SH-SY5Y (cell line): ENCODE measurements at regions not wholly inside any gene's neighbourhood (a gene's known extent, or its start where the extent isn't known, plus 50 kb on each side); places are given as distances from the start of the nearest gene placed in this dataset.

ENCODE experiments used
- GATA2 ChIP-seq: IDR thresholded peaks from 2 replicates; pipeline ENCODE4 v1.6.1; 2011; ENCODE audit warnings: mild to moderate bottlenecking, low read depth, low read length
- GATA3 ChIP-seq: IDR thresholded peaks from 2 replicates; pipeline ENCODE4 v1.6.1; 2011; ENCODE audit warnings: low read depth, mild to moderate bottlenecking, low read length, moderate library complexity

DNA sequence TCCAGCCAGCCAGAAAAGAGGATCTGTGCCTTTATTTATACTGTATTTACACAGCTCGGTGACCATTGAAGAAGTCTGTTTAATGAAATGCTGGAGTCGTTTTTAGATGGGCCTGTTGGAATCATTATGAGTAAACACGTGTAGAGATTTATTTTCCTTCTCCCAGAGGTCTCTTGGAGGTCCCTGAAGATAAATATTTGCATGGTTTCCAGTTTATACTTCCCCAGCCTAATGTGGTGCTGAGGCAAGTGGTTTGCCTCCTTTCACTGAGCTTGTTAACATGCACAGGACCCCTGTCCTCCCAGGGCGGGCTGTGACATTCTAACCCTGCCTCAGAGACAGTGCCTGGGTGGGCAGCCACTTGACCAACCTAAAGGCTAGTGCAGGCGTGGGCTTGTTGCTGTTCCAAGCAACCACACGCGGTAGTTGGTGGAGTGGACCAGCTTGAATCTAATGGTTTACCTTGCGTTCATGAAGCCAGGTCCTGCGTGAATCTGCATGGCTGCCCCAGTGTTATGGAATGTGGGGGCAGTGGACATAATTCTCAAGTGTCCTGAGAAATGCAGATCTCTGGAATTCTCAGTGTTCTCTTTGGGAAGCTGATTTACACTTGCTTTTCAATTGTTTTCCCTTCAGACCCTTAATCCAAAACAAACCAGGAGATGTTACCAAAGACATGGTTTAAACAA is 130.2 kb upstream of the DLX2 start:
- TF ChIP-seq GATA2, result no peak
- TF ChIP-seq GATA3, result no peak

DNA sequence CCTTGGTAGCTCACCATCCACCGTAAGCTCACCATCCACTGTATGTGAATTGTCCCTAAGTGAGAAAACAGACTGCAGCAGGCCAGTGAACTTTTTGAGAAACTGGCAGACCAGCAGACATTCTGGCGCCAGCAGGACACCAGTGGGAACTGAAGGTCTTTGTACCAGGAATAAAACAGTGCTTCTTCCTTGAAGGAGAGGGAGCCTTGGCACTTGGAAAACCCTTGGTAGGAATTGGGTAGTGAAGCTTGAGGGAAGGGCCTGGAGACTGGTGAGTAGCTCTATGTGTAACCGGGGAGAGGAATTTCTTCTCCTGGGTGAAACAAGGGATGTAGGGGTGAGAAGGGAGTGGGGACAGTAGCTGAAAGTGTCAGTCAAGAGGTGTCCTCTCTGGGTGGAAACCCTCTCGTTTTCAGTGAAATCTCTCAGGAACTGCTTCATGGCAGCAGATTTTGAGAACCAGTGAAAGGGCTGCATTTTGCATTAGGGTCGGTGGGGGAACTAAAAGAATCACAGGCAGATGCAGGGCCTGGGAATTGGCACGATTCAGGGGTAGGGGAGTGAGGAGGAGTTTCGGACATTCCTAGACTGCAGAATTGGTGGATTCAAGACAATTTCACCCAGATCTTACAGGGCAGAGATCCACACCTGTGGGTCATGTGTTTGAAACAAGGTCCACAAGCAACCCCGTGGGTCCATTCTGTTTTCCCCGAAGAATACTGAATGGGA is 131.5 kb upstream of the DLX2 start:
- TF ChIP-seq GATA2, result no peak
- TF ChIP-seq GATA3, result no peak

DNA sequence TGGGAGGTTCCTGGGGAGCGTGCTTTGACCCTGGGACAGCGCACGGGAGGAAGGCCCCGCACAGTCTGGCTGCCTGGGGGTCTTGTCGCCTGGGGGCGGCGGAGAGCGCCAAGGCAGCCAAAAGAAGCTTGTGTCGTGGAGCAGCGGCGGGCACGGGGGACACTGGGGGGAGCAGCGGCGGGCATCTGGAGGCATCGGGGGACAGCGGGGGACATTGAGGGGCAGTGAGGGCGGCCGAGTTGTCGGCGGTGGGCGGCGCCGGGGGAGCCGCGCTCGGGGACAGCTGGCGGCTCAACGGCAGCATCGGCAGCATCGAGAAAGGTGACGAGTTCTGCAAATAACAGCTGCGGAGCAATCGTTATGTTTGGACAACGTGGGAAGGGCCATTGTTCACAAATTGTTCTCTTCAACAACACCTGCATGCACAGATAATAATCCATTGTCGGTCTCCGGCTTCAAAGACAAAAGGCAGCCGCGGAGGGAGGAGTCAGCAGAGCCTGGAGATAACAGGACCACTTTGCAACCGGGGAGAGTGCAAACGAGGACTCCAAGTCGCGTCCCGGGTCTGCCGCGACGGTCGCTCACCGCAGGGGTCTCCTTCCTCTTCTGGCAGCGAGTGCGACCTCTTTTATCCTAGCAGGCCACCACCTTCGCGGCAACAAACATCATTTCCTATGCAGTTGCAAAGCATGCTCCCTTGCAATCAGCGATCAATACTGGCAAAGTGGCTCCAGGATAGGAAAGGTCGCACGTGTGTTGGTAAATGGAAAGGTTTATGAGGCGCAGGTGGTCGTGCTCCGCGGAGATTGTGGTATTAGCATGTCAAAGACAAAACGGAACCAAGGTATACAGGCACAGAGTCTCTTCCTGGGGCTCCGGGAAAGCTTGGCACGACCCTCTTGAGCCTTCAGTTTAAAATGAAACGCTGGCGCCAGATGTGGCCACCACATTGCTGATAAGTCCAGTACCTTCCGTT is 132.3 kb upstream of the DLX2 start:
- TF ChIP-seq GATA3, result no peak
- TF ChIP-seq GATA2, result no peak; the same call in 1 of the 2 replicates

DNA sequence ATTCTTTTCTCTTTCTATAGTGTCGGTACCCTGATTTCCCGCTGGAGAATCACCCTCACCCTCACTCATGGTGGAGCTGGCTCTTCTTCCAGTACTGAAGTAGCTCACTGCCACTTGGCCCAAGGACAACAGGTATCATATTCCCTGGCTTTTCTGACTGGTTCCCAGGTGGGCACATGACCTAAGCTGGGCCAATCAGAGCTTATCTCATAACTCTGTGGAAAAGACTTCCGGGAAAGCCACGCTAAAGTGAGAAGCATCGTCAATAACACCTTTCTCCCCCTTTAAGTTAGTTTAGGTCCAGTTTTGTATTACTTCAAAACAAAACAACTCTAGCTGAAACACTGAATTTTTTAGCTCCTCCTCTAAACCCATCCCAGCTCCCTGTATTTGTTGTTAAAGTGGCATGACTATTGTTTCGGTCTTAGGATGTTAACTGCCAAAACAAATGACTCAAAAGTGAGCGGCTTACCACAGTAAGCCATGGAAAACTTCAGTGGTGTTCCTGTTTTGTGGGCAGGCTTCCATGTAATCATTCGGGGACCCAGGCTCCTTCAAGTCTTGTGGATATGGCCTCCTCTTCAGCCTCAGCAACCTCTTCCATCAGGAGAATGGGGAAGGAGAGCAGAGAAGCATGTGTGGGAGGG is 137.4 kb upstream of the DLX2 start:
- no peak for TF ChIP-seq GATA2
- no peak for TF ChIP-seq GATA3

DNA sequence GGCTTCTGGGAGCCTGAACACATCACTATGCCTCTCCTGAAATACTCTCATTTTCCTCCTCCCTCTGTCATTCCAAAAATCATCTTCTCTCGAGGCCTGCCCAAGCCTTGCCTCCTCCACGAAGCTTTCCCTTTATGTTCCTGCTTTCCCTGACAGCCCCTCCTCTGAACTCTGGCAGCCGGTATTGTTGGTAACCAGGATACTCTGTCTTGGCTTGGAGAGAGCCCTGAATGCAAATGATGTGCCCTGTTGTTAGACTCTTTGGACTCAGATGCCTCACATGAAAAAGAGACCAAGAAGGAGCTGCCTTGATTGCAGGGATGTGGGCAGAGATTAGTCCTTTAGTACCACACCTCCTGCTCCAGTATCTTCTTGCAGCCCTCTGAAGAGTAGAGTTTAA is 138.5 kb upstream of the DLX2 start:
- TF ChIP-seq GATA3, result no peak
- TF ChIP-seq GATA2, result no peak

DNA sequence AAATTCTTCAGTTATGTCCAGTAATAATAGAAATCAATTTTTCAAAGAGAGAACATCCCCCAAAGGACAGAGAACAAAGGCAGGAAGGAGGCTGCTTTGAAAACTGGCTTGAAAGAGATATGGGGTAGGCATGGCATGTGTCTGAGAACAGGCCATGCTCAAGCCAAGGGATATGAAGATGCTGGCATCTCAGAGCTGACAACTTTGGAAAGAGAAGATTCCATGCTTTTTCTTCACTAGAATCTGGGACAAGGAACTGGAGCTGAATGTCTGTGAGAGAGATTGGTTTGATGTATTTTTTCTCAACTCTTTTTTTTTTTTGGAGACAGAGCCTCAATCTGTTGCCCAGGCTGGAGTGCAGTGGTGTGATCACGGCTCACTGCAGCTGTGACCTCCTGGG is 139.8 kb upstream of the DLX2 start:
- TF ChIP-seq GATA2, result no peak
- no peak for TF ChIP-seq GATA3

DNA sequence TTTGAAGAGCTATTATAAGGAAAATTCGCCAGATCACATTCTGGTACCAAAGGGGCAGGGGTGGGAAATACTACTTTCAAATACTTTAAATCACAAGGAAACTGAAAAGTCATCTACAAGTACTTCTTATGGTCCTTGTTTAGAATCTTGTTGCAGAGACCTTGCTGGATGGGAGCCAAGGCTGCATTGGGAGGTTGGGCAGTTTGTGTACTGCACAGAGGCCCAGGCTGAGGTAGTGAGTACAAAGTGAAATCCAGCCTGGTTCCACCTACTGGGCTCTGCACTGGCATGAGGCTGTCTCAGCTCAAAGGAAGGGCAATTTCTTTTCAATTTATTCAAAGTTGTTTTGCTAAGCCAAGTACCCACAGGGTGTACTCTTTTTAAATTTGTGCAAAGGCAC is 140.3 kb upstream of the DLX2 start:
- no peak for TF ChIP-seq GATA2
- TF ChIP-seq GATA3, result no peak

DNA sequence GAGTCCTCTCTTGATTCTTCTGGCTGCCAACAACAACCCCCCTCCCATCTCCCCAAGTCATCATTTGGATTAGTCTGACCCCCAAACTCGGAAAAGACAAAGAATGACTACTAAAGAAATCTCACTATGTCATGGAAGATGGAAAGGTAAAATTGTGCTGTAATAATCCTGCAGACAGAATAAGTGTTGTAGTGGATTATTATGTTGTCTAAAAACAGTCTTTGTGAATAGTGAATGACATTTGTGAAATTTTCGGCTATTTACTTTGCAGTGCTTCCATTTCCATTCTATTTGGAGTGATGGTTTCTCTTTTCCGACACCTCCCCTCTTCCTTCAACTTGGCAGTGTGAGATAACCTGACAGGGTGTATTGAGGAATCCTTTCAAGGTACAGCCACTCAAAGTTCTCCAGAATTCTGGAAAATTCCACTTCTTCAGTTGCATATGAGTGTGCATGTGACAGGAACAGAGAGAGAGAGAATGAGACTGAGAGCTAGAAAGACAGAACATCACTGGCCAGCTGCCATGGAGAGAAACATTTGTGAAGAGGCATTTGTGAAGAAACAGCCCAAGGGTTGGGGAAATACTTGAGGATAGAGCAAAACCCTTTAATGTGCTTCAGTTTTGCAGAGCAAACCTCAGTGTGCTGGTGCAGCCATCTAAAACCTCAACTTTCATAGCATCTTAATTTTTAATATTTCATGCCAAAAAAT is 141.9 kb upstream of the DLX2 start:
- TF ChIP-seq GATA3 (no peak), GATA2 (no peak)

DNA sequence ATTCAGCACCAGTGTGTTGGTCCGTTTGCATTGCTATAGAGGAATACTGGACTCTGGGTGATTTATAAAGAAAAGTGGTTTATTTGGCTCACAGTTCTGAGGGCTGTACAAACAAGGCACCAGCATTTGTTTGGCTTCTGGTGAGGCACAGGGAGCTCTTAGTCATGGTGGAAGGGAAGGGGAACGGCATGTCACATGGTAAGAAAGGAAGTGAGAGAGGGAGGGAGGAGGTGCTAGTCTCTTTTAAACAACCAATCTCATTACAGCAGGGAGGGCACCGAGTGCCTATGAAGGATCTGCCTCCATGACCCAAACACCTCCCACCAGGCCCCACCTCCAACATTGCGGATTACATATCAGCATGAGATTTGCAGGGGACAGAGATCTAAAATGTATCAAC is 143.9 kb upstream of the DLX2 start:
- no peak for TF ChIP-seq GATA3
- TF ChIP-seq GATA2, result no peak

DNA sequence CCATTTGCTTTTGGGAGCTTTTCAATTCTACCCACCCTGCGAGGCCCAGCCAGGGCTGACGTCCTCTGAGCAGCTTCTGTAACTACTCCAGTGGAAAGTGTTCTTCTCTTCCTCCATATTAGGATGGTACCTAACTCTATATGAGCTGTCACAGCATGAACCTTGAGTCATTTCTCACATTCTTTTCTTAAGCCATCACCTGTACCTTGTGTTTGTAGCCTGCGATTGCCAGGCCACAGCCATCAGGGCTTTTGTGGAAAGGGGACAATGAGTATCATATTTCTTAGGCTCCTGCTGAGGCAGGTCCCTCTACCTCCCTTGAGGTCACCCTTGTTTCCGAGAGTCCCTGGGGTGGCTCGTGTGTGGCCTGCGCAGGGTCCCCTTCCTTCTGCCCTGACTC is 144.5 kb upstream of the DLX2 start:
- no peak for TF ChIP-seq GATA2

DNA sequence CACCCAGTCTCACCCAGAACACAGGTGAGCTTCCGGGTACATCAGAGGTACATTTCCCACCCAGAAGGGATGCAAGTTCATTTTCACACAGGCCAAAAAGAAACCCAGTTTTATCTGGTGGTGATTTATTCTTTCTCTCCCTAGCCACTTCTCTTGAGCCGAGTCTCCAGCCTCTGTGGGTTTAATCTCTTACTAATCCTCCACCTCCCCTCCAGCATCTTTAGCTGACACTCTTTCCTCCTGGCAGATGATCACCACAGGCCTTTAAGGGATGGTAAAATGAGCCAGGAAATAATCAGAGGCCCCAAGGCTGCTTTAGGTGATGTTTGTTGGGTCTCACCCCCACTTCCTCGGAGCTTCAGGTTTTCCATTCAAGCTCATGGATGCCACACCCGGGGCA is 145.7 kb upstream of the DLX2 start:
- no peak for TF ChIP-seq GATA2
- TF ChIP-seq GATA3, result no peak

DNA sequence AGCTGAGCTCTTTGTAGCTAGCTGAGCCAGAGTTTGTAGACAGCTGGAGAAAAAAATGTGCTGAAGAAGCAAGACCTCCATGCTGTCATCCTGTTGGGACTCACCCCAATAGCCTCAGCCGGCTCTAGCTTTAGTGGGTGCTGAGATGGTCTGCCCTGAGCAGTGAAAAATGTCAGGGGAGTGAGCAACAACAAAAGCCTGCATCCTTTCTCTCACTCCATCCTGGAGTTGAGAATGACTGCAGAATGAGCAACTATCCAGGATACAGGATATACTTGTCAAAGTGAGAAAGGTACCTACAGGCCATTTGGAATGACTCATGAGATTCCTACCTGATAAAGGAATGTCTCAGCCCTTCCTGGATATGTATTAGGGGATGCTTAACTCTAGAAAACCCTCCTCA is 146.1 kb upstream of the DLX2 start:
- TF ChIP-seq GATA3 (no peak), GATA2 (no peak)

DNA sequence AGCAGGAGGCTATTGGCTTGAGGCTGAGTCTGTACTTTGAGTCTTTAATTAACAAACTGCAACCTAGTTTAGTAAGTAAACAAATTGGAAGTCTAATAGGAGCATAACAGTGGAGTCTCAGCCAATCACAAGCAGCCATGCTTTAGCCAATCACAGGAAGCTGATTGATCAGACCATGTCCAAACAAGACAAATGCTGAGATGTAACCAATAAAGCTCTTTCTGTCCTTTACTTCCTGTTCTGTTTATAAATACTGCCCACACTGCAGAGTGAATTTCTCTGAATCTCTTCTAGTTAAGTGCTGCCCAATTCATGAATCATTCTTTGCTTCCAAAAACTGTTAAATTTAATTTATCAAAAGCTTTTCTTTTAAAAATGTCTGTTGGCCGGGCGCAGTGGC is 146.6 kb upstream of the DLX2 start:
- no peak for TF ChIP-seq GATA3
- no peak for TF ChIP-seq GATA2
